ENCODE measurements at regions not wholly inside any gene's neighbourhood (a gene's known extent, or its start where the extent isn't known, plus 50 kb on each side); places are given as distances from the start of the nearest gene placed in this dataset.

DNA sequence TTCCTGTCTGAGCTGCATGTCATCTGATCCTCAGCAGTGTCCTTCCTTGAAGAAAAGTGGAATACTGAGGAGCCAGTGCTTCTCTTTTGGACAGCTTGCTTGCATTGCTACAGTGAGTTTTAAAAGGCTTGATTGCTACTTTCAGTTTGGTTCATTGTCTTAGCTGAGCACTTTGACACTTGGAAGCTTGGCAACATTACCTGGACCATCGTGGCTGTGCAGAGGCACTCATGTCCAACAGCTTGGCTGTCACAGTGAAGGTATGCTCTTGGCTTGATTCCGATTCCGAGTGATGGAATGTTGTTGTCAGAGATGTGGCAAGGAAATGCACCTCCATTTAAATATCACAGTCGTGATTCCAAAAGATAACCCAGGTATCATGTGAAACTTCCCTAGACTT is 102.4 kb downstream of the FAS start:
- no peak overlapping the region for H3K4me3 ChIP-seq (ENCODE audit: low read depth, low read length)
- DNase-seq (ENCODE audit: low read depth): no peak
- TF ChIP-seq MYC (IDR thresholded peaks at IDR 0.05; ENCODE audit: low read depth, low read length): no peak
- no peak for TF ChIP-seq POLR2A (IDR thresholded peaks at IDR 0.05; ENCODE audit: extremely low read depth, insufficient read length)
- TF ChIP-seq, protein P1, sequence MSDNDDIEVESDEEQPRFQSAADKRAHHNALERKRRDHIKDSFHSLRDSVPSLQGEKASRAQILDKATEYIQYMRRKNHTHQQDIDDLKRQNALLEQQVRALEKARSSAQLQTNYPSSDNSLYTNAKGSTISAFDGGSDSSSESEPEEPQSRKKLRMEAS (IDR thresholded peaks at IDR 0.05; ENCODE audit: low read depth, low read length): no peak
- TF ChIP-seq, protein P2, sequence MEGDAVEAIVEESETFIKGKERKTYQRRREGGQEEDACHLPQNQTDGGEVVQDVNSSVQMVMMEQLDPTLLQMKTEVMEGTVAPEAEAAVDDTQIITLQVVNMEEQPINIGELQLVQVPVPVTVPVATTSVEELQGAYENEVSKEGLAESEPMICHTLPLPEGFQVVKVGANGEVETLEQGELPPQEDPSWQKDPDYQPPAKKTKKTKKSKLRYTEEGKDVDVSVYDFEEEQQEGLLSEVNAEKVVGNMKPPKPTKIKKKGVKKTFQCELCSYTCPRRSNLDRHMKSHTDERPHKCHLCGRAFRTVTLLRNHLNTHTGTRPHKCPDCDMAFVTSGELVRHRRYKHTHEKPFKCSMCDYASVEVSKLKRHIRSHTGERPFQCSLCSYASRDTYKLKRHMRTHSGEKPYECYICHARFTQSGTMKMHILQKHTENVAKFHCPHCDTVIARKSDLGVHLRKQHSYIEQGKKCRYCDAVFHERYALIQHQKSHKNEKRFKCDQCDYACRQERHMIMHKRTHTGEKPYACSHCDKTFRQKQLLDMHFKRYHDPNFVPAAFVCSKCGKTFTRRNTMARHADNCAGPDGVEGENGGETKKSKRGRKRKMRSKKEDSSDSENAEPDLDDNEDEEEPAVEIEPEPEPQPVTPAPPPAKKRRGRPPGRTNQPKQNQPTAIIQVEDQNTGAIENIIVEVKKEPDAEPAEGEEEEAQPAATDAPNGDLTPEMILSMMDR (IDR thresholded peaks at IDR 0.05; ENCODE audit: low read depth, low read length): no peak

DNA sequence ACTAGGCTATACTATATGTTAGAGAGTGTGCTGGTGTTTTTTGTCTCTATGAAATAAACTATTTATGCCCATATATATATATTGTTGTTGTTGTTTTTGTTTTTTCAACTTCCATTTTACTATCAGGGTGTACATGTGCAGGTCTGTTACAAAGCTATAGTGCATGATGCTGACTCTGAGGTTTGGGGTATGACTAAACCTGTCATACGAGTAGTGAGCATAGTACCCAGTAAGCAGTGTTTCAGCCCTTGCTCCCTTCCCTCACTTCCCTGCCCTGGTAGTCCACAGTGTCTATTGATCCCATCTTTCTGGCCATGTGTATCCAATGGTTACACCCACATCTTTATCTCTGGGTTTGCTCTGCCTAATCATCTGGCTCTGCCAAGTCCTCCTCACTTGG is 101.8 kb downstream of the FAS start:
- DNase-seq (ENCODE audit: low read depth): no peak
- TF ChIP-seq MYC (IDR thresholded peaks at IDR 0.05; ENCODE audit: low read depth, low read length): no peak
- TF ChIP-seq, protein P2 (IDR thresholded peaks at IDR 0.05; ENCODE audit: low read depth, low read length): no peak
- TF ChIP-seq, protein P1 (IDR thresholded peaks at IDR 0.05; ENCODE audit: low read depth, low read length): no peak
- TF ChIP-seq POLR2A (IDR thresholded peaks at IDR 0.05; ENCODE audit: extremely low read depth, insufficient read length): no peak
- H3K4me3 ChIP-seq (ENCODE audit: low read depth, low read length): no peak overlapping the region

DNA sequence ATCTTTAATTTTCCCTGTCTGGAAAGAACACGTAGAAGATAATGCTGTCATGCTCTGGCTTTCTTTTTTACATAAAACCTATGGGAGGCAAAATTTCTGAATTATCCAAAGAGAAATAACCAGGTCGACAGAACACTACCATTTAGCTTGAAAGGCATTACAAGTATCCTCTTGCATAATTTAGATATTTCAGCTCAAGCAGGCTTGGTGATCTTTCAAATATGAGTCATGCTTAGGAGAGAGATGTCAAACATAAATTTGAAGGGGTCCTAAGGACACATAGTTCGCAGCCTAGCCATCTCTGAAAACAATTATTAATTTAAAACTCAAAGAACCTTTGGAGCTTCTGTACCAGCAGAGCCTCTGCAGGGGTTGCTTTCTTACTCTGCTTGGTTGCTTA is 100.9 kb downstream of the FAS start:
- no peak for DNase-seq (ENCODE audit: low read depth)

DNA sequence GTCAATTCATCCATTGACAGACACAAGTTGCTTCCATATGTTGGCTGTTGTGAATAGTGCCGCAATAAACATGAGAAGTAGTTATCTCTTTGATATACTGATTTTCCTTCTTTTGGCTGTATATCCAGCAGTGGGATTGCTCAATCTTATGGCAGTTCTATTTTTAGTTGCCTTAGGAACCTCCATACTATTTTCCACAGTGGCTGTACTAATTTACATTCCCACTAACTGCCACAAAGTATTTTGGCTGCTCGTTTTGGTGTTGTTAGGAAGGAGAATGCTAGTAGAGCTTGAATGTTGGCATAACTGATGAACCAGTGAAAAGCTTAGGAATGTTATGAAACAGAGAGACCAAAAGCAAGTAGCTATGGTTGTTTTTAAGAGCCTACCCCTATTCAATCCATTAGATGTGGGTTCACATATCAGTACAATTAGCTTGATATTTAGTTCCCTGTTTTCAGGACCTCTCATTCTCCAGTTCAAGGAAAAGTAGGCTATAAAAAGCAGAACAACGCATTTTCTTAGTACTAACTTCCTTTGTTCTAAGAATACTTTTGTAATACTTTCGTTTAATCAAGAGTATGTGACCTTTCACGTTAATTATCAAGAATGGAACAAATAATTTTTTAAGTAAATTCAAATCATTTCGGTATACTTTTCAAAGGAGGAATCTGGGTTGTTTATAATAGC is 100.3 kb downstream of the FAS start:
- peak; percentile 19 for DNase-seq (ENCODE audit: low read depth)
- no peak overlapping the region for H3K4me3 ChIP-seq (ENCODE audit: low read depth, low read length)
- no peak for TF ChIP-seq MYC (IDR thresholded peaks at IDR 0.05; ENCODE audit: low read depth, low read length)
- TF ChIP-seq, protein P1 (IDR thresholded peaks at IDR 0.05; ENCODE audit: low read depth, low read length): no peak
- TF ChIP-seq POLR2A (IDR thresholded peaks at IDR 0.05; ENCODE audit: extremely low read depth, insufficient read length): no peak
- TF ChIP-seq, protein P2 (IDR thresholded peaks at IDR 0.05; ENCODE audit: low read depth, low read length): no peak

More for the DNA sequence above, 100.9 kb downstream of the FAS start:
- no peak overlapping the region for H3K4me3 ChIP-seq (ENCODE audit: low read depth, low read length)
- TF ChIP-seq POLR2A (IDR thresholded peaks at IDR 0.05; ENCODE audit: extremely low read depth, insufficient read length) (no peak), MYC (IDR thresholded peaks at IDR 0.05; ENCODE audit: low read depth, low read length) (no peak)
- TF ChIP-seq, protein P2 (IDR thresholded peaks at IDR 0.05; ENCODE audit: low read depth, low read length): no peak
- TF ChIP-seq, protein P1 (IDR thresholded peaks at IDR 0.05; ENCODE audit: low read depth, low read length): no peak

DNA sequence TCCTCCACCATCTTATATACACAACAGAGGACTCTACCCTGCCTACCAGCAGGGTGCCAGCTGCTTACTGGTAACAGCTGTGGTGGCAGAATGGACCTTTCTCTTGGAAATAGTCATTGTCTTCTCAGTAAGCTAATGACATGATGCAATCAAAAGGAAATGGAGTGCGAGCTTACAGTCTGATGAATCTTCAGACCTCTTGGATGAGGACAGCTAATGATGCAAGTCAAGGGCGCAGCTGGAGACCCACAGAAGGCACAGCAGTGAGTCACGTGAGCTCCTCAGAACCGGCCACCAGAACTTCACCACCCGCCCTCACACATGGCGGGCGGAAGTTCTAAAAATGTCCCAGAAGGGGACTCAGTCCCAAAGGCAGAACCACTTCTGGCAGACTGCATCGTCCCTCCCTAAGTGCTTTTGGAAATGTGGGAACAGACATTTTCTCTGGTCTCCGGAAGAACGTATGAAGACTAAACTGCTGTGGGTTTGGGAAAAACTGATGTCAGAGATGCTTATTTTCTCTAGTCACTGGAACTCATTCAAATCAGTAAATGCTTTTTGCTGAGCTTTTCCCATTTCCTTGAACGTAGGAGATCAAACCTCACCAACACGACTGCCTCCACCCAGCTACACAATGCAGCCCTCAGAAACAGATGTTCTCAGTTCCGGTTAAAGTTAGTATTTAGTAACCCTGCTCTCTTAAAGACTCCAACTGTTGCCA is 96.4 kb downstream of the FAS start:
- peak overlapping the region; percentile 65 for H3K4me3 ChIP-seq (ENCODE audit: low read depth, low read length)
- TF ChIP-seq, protein P1 (IDR thresholded peaks at IDR 0.05; ENCODE audit: low read depth, low read length): peak; percentile 92
- peak; percentile 82; the same call in 1 of the 2 replicates for TF ChIP-seq MYC (IDR thresholded peaks at IDR 0.05; ENCODE audit: low read depth, low read length)
- no peak for TF ChIP-seq POLR2A (IDR thresholded peaks at IDR 0.05; ENCODE audit: extremely low read depth, insufficient read length)
- TF ChIP-seq, protein P2 (IDR thresholded peaks at IDR 0.05; ENCODE audit: low read depth, low read length): no peak
- DNase-seq (ENCODE audit: low read depth): peak; percentile 95

Data from NB4 (cell line).